K562 (cell line): ENCODE measurements at regions not wholly inside any gene's neighbourhood (a gene's known extent, or its start where the extent isn't known, plus 50 kb on each side); places are given as distances from the start of the nearest gene placed in this dataset.

Source experiments
- KHSRP ChIP-seq: fragments of 450-650 bp; IDR thresholded peaks from 2 replicates; pipeline ENCODE4 v1.6.1; 2017
- NCOA4 ChIP-seq: fragments of 450-650 bp; IDR thresholded peaks from 2 replicates; pipeline ENCODE4 v1.6.1; 2018; ENCODE audit warnings: mild to moderate bottlenecking; ENCODE audit not compliant: partially characterized antibody
- SMAD1 ChIP-seq: fragments of 150-350 bp; IDR thresholded peaks from 2 replicates; pipeline ENCODE4 v1.6.1; 2014; ENCODE audit warnings: low read length, low read depth; ENCODE audit not compliant: partially characterized antibody
- TAF9B ChIP-seq: fragments of 450-650 bp; IDR thresholded peaks from 2 replicates; pipeline ENCODE4 v1.6.1; 2018; ENCODE audit warnings: mild to moderate bottlenecking; ENCODE audit not compliant: partially characterized antibody
- TF ChIP-seq, protein P1 (sequence below): fragments of 450-650 bp; IDR thresholded peaks from 2 replicates; pipeline ENCODE4 v1.6.1; 2016; ENCODE audit warnings: mild to moderate bottlenecking, moderate library complexity
- TF ChIP-seq, protein P2 (sequence below): sonication (generic); formaldehyde crosslinking; IDR thresholded peaks from 2 replicates; pipeline ENCODE4 v1.8.0; 2022; ENCODE audit warnings: mild to moderate bottlenecking, missing genetic modification reagents

DNA sequence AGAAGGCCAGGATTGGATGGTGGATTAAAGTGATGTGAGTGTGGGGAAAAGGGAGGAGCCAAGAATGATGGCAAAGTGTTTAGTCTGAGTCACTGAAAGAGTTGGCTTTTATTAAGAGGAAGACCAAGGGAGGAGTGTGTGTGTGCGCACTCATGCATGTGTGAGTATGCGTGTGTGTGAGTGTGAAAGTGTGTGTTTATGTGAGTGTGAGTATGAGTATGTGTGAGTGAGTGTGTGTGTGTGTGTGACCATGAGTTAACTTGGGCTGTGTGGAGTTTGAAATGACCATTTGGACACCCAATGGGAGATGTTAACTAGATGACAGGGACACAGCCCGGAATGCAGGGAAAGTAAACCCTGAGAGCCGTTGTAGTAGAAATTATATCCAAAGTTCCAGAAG is 57.6 kb upstream of the EYA2 start (continued):
- TF ChIP-seq, protein P1, sequence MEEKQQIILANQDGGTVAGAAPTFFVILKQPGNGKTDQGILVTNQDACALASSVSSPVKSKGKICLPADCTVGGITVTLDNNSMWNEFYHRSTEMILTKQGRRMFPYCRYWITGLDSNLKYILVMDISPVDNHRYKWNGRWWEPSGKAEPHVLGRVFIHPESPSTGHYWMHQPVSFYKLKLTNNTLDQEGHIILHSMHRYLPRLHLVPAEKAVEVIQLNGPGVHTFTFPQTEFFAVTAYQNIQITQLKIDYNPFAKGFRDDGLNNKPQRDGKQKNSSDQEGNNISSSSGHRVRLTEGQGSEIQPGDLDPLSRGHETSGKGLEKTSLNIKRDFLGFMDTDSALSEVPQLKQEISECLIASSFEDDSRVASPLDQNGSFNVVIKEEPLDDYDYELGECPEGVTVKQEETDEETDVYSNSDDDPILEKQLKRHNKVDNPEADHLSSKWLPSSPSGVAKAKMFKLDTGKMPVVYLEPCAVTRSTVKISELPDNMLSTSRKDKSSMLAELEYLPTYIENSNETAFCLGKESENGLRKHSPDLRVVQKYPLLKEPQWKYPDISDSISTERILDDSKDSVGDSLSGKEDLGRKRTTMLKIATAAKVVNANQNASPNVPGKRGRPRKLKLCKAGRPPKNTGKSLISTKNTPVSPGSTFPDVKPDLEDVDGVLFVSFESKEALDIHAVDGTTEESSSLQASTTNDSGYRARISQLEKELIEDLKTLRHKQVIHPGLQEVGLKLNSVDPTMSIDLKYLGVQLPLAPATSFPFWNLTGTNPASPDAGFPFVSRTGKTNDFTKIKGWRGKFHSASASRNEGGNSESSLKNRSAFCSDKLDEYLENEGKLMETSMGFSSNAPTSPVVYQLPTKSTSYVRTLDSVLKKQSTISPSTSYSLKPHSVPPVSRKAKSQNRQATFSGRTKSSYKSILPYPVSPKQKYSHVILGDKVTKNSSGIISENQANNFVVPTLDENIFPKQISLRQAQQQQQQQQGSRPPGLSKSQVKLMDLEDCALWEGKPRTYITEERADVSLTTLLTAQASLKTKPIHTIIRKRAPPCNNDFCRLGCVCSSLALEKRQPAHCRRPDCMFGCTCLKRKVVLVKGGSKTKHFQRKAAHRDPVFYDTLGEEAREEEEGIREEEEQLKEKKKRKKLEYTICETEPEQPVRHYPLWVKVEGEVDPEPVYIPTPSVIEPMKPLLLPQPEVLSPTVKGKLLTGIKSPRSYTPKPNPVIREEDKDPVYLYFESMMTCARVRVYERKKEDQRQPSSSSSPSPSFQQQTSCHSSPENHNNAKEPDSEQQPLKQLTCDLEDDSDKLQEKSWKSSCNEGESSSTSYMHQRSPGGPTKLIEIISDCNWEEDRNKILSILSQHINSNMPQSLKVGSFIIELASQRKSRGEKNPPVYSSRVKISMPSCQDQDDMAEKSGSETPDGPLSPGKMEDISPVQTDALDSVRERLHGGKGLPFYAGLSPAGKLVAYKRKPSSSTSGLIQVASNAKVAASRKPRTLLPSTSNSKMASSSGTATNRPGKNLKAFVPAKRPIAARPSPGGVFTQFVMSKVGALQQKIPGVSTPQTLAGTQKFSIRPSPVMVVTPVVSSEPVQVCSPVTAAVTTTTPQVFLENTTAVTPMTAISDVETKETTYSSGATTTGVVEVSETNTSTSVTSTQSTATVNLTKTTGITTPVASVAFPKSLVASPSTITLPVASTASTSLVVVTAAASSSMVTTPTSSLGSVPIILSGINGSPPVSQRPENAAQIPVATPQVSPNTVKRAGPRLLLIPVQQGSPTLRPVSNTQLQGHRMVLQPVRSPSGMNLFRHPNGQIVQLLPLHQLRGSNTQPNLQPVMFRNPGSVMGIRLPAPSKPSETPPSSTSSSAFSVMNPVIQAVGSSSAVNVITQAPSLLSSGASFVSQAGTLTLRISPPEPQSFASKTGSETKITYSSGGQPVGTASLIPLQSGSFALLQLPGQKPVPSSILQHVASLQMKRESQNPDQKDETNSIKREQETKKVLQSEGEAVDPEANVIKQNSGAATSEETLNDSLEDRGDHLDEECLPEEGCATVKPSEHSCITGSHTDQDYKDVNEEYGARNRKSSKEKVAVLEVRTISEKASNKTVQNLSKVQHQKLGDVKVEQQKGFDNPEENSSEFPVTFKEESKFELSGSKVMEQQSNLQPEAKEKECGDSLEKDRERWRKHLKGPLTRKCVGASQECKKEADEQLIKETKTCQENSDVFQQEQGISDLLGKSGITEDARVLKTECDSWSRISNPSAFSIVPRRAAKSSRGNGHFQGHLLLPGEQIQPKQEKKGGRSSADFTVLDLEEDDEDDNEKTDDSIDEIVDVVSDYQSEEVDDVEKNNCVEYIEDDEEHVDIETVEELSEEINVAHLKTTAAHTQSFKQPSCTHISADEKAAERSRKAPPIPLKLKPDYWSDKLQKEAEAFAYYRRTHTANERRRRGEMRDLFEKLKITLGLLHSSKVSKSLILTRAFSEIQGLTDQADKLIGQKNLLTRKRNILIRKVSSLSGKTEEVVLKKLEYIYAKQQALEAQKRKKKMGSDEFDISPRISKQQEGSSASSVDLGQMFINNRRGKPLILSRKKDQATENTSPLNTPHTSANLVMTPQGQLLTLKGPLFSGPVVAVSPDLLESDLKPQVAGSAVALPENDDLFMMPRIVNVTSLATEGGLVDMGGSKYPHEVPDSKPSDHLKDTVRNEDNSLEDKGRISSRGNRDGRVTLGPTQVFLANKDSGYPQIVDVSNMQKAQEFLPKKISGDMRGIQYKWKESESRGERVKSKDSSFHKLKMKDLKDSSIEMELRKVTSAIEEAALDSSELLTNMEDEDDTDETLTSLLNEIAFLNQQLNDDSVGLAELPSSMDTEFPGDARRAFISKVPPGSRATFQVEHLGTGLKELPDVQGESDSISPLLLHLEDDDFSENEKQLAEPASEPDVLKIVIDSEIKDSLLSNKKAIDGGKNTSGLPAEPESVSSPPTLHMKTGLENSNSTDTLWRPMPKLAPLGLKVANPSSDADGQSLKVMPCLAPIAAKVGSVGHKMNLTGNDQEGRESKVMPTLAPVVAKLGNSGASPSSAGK, result no peak
- no peak for TF ChIP-seq TAF9B
- TF ChIP-seq, protein P2, sequence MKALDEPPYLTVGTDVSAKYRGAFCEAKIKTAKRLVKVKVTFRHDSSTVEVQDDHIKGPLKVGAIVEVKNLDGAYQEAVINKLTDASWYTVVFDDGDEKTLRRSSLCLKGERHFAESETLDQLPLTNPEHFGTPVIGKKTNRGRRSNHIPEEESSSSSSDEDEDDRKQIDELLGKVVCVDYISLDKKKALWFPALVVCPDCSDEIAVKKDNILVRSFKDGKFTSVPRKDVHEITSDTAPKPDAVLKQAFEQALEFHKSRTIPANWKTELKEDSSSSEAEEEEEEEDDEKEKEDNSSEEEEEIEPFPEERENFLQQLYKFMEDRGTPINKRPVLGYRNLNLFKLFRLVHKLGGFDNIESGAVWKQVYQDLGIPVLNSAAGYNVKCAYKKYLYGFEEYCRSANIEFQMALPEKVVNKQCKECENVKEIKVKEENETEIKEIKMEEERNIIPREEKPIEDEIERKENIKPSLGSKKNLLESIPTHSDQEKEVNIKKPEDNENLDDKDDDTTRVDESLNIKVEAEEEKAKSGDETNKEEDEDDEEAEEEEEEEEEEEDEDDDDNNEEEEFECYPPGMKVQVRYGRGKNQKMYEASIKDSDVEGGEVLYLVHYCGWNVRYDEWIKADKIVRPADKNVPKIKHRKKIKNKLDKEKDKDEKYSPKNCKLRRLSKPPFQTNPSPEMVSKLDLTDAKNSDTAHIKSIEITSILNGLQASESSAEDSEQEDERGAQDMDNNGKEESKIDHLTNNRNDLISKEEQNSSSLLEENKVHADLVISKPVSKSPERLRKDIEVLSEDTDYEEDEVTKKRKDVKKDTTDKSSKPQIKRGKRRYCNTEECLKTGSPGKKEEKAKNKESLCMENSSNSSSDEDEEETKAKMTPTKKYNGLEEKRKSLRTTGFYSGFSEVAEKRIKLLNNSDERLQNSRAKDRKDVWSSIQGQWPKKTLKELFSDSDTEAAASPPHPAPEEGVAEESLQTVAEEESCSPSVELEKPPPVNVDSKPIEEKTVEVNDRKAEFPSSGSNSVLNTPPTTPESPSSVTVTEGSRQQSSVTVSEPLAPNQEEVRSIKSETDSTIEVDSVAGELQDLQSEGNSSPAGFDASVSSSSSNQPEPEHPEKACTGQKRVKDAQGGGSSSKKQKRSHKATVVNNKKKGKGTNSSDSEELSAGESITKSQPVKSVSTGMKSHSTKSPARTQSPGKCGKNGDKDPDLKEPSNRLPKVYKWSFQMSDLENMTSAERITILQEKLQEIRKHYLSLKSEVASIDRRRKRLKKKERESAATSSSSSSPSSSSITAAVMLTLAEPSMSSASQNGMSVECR (CRISPR knock-in tag), result no peak
- no peak for TF ChIP-seq SMAD1
- TF ChIP-seq KHSRP, result no peak
- TF ChIP-seq NCOA4, result no peak
